ENCODE measurements at regions not wholly inside any gene's neighbourhood (a gene's known extent, or its start where the extent isn't known, plus 50 kb on each side); places are given as distances from the start of the nearest gene placed in this dataset.
"Not testable (repeated sequence)": the region's sequence is repeated elsewhere in the genome, so short reads cannot be mapped to it uniquely, and the experiment has no call there.

DNA sequence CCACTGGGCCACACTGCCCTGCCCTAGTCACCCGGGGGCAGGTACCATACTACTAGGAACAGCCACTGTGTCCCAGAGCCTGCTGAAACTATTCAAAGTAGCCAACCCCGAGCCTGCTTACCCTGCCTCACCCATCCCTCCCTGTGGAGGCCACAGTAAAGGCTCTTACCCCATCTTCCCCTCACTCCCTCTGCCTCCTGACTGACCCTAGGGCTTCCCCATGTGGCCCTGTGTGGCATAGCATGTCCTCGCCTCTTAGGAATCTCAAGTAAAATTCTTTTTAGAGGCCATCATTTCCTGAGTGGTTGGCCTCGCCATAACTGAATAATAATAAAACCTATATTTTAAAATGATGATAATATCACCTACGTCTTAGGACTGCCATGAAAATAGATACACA, 112.2 kb upstream of the SLC6A11 start:
- DNase-seq = no peak

DNA sequence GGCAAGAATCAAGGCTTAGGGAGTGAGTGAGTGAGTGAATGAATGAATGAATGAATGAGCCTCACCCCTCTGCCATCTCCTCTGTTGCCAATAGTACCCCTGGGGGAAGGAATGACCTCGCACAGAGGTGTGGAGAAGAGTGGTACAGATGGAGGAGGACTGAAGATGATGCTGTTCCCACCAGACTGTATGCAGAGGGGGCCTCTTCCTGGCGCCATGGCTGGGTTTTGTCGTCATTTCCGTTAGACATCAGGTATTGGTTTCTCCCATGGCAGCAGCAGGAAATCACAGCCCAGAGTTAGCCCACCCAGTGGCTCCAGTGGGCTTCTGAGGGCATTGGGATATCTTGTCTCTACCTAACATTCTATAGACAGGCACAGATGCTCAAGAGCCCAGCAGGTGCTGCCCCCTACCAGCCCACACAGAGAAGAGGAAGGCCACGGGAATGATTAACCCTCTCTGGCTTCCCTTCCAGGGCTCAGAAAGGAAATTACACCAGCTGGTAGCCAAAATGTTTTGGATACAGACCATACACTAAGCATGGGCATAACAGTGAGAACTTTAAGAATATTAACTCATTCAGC, 109.8 kb upstream of the SLC6A11 start:
- no peak for DNase-seq

DNA sequence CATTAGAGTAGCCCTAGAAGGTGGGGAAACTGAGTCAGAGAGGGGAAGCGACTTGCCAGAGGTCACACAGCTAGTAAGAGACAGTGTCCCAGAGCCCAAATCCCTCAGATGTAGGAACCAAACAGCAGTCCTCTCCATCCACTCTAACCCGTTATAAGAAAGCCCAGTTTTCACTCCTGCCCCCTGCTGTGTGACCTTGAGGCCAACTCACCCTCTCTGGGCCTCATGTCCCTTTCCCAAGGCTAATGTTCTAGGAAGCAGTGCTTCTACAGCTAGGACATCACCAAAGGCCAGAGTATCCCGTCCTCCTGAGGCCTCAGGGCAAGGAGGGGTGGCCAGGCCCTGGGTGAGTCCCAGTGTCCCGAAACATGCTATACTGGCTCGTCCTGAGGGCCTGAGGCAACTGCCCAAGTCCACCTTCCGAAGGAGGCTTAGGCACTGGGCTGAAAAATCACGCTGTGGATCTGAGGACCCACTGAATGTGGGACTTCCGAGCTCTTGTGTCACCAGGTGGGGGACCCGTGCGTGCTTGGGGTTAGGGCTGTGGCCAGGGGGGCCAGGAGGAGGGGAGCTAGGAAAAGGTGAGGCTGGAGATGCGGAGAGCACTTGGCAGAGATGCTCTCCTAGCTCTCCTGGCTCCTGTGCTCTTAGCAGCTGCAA, 109.2 kb upstream of the SLC6A11 start:
- no peak for DNase-seq

DNA sequence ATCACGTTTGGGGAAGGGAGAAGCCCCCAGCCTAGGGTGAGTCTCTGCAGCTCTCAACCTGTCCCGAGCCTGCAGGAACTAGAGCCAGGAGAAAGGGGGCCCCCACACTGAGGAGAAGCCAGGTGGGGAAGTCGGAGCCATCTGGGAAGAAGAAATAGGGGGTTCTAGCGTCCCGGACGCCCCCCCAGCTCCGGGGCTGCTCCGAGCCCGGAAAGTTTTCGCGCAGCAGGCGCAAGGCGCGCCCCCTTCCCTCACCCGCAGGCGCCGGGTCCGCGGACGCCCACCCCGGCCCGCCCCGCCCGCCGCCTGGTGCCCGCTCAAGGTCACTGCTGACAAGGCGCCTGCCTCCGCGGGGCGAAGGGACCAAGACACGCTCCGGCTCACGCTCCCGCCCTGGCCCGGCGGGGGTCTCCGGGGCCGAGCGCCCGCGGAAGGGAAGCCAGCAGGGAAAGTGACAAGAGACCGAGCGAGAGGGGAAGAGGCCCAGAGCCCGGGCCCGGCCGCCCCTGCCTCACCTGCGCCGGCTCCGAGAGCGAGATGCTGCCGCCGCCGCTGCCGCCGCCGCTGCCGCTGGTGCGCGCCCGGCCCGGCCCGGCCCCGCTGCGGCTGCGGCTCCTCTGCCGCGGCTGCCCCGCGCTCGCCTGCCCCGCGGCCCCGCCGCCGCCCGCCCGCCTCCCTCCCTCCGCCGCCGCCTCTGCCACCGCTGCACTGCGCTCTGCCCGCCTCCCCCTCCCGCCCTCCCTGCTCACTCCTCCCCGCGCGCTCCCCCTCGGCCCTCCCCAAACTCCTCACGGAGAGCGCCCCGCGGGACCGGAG, 108.4 kb upstream of the SLC6A11 start:
- no peak for DNase-seq

DNA sequence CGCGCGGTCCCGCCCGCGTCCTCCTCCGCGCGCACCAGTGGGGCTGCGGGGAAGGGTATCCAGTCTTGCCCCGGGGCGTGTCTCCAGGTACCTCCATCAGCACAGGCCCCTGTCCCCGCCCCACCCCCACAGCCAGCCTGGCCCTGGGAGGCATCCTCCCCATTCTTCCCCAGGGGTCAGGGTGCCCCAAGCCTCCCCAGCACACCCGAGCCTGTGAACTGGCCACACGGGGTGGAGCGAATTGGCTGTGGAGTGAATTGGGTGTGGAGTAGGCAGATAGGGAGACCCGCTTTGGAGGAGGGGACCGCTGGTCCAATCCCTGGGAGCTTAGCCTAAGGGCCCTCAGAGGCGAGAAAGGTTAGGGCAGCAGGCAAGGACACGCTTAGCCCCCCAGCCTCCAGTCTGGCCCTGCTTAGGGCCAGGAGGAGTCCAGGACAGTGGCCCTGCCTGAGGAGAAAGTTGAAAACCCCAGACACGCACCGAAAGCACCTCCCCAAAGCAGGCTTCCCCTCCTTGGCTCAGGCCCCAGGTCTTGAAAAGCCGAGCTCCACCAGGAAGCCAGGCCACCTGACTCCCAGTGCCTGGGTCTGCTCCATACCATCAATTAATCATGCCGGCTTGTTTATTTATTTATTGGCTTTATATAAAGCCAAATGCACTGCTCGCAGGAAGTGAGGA, 107.7 kb upstream of the SLC6A11 start:
- no peak for DNase-seq

DNA sequence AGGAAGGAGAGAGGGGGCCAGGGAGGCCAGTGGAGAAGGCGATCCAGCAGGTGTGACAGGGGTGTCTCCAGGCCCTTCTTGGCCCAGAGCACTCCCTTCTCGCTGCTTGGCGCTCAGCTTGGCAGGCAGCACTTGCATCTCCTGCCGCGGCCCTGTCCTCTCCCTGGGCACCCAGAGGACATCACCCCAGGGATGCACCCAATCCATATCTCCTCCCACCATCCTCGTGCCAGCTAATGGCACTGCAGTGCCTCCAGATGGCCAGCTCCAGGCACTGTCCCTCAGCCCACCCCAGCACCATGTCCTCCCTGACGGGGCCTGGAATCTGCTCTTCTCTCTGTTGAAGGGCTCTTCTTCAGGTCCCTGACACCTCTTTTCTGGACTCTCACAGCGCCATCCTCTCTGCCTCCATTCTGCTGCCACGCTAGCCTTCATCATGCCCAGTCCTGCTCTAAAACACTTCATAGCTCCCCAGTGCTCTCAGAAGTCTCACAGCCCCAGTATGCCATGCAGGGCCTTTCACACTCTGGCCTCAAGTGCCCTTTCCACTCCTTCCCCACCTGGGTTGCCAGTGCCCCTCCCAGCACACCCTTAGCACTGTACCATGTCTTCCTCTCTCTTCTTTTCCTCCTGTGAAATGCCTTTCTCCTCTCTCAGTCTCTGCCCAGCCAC, 106.8 kb upstream of the SLC6A11 start:
- no peak for DNase-seq

DNA sequence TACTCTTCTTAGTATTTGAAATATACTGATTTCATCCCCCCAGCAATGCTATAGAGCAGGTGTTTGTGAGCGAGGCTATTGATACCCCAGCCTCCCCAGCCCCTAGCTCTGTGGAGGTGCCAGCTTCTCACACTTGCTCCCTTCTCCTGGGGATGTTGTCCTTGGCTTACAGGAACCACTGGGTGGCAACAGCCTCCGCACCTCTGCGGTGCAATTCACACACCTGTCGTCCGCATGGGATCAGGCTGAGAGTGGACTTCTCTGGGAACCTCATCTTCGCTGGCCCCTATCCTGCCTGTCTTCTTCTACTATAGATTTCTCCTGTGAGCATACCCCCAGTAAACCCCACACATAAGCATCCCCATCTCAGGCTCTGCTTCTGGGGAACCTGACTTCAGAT, 103.9 kb upstream of the SLC6A11 start:
- DNase-seq = no peak

DNA sequence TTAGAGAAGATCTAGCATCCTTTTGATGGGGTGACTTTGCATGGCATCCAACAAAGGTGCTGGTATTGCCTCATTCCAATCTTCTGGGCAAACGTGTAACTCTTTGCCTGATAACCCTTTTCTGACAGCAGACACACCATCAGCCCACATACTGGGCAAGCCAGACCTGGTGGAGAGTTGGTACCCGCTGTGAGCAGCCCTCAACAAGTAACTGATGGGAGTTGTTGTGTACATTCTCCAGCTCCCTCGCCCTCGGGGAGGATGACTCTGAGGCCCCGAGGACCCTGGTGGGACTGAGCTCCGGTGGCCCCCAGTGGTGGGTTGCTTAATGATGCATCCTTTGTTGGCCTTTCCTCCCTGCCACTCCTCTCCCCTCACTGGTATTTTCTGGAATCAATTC, 102.4 kb upstream of the SLC6A11 start:
- no peak for DNase-seq

DNA sequence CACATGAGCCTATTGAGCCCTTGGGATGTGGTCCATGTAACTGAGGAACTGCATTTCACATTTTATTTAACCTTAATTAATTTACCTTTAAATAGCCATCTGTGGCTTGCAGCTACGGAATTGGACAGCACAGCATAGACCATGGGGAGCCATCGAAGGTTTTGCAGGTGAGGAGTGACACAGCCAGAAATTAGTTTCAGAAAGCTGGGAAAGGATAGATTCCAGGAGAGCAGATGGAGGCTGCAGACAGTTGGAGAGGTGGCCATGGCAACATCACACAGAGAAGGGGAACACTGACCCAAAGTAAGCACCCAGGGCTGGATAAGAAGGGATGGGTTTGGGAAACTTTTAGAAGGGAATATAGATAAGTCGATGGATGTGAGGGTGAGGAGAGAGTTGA, 100.1 kb upstream of the SLC6A11 start:
- no peak for DNase-seq

DNA sequence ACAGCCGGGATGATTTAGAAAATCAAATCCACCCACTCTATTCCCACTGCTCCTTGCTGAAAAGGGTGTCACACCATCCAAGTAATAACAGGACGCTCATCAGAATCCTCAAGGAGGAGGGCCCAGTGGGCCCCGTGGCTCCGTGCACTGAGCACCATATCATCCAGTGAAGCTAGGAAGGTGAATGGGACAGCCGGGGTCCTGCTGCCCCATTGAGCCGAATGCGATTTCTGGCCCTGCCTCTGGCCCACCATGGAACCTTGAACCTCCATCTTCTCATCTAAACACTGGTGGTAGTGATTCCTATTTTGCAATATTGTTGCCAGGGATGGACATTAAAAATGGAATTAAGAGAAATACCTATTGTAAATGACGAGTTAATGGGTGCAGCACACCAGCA, 99.1 kb upstream of the SLC6A11 start:
- DNase-seq = no peak

DNA sequence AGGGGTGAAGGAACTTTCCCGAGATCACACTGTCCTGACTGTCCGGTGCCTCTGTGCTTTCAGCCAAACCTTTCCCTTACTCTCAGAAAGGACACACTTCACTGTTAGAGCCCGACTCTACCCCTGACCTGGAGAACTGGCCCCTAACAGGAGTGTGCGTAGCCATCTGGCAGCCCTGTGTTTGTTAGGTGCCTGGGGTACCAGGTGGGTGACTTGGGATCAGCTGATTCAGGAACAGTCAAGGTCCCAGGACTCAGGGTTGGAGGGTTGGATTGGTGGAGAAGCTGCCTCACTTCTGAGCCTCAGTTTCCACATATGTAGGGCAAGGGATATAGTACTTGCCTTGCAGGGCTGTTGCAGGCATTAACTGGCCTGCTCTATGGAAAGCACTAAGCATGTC, 98.3 kb upstream of the SLC6A11 start:
- DNase-seq = no peak

DNA sequence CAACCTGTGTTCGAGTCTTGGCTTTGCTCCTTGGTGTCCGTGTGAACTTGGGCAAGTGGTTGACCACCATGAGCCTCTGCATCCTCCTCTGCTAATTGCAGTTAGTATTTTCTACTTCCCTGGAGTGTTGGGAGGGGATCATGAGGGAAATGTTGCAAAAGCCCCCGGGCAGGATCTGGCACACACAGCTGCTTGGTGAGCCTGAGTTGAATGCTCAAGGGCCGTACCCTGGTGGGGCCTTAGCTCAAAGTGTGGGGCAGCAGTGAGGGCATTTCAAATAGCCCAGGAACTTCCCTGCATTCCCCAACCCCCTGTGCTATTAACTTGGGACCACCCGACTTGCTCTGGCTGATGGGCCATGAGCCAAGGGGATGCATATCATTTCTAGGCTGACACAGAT, 94.9 kb upstream of the SLC6A11 start:
- DNase-seq = no peak

DNA sequence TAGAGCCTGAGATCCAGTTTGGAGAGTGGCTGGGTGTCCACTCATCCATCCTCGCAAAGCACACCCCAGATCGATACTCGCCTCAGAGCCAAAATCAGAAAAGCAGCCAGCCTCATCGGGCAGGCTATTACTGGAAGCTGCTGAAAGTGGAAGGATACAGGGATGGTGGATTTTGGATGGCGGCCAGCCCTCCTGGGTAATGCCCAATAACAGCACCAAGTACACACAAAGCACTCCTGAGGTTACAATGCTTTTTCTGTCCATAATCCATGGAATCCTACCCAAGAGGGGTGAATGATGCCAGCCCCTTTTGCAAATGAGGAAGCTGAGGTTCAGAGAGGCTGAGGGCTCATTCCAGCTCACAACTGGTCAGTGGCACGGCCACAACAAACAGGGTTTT, 93.1 kb upstream of the SLC6A11 start:
- no peak for DNase-seq

DNA sequence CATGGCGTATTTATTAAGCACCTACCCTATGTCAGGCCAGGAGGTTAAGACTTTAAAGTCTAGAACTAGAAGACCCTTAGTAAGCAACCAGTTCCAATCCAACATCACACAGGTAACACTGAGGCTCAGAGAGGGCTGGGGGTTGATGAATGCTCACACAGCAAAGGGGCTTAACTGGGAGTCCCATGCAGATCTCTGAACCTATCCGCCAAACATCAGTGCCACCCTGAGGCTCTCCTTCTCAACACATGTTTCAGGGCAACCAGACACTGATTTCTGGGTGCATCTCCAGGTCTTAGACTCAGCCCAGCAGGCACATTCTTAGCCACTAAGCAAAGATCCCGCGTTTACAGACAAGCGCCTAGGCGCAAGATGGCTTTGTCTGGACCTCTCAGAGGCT, 92.0 kb upstream of the SLC6A11 start:
- no peak for DNase-seq

DNA sequence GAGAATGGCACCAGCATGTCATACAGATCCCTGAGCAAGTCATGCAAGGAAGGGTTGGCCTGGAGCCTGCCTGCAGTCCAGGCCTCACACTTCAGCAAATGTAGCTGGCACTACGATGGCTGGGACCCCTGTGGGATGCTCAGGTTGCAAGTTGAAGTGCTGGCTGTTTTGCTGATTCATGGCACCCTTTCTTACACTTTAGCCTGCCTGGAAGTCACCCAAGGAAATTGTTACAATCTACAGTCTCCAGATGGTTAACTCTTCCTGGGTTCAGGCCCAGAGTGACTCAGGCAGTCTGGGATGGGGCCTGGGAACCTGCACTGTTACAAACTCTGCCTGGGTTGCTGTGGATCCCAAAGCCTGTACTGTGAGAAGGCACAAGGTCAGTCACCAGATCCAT, 91.0 kb upstream of the SLC6A11 start:
- no peak for DNase-seq

DNA sequence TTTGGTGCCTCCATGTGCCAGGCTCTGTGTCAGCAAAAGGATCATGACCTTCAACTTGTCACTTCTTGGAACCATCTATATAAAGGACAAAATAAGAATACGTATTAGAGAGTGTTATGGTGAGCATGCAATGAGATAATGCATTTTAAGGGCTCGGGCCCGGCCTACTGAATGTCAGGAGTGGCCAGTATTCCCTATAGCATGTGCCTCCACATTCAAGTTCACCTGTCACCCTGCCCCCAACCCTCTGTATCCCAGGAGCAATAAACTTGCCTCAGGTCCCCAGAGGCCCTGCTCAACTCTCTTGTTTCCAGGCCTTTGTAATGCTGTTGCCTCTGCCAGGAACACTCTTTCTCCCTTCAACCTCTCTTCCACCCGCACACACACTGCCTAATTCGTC, 90.2 kb upstream of the SLC6A11 start:
- no peak for DNase-seq

DNA sequence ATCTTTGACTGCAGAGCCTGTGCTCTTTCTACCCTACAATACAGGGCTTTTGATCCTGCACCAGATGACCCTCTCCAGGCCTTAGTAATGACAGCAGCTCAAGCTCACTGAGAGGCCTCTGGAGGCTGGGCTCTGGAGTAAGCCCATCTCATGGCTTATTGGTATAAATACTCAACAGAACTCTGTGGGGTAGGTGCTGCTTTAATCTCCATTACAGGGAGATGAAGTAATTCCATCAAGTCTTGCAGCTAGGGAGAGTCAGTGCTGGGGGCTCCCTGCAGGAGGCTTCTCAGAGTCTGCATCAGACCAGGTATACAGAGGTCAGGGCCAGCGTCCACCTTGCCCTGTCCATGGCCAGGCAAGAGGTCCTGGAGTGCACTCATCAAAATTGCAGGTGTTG, 89.2 kb upstream of the SLC6A11 start:
- no peak for DNase-seq

DNA sequence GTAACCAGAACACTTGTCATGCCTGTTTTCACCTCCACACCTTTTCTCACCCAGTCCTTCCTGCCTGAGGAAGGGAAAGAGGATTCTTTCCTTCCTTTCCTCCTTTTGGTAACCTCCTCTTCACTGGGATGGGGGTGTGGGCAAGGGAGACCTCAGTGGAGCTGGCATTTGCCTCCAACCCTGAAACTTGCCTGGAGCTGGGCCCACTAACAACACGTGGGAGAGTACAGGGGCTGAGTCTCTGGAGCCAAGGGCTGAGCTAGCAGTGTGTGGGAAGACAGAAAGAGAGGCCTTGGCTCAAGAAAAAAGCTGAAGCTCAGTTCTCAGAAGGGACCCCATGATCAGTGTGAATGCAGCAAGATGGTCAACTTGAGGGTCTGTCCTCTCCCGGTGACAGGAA, 86.6 kb upstream of the SLC6A11 start:
- no peak for DNase-seq

DNA sequence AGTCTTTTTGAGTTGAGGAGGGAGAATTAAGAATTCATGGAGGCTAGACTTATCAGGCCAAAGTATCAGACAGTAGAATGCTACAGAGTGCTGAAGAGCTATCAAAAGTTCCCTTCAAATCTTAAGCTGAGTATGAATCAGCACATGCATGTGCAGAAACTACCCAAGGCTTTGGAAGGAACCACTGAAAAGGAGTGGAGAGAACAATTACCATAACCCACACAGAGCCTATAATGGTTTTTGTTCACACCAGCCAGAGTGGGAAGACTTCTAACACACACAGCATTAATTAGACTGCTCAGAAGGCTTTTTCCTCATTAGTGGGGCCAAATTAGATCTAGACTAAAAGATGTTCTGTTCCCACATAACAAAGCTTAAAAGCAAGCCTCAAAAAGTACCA, 83.7 kb upstream of the SLC6A11 start:
- no peak for DNase-seq

DNA sequence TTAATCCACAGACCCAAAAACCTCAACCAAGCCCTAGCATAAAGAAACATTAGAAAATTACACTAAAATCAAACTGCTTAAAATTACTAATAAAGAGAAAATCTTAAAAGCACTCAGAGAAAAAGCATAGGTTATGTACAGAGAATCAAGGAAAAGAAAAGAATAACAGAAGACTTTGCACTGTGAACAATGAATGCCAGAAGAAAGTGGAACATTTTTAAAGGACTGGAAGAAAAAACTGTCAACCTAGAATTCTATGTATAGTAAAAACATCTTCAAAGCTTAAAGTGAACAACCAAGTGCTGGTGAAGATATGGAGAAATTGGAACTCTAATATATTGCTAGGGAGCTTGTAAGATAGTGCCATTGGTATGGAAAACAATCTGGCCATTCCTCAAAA, 82.7 kb upstream of the SLC6A11 start:
- no peak for DNase-seq

DNA sequence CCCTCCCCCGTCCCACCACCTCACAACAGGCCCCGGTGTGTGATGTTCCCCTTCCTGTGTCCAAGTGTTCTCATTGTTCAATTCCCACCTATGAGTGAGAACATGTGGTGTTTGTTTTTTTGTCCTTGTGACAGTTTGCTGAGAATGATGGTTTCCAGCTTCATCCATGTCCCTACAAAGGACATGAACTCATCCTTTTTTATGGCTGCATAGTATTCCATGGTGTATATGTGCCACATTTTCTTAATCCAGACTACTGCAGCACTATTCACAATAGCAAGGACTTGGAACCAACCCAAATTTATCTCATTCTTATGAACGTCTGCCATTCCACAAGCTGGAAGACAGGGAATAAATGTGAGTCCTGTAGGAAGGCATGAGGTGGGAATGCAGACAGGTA, 79.6 kb upstream of the SLC6A11 start:
- not testable (repeated sequence) for DNase-seq

DNA sequence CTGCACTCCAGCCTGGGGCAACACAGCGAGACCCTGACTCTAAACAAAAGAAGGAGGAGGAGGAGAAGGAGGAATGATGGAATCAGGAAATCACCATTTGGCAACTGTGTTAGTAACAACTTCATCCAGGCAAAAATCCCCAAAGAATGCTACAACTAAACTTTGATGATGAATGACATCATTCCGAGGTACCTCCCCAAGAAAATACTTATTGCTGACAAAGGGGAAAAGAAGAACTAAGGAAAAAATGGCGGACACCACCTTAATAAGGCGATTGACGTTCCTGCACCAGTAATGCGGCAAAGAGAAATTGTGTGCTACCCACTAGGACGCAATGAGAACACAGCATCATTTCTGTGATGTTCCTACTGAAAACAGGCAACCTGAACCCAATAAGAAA, 78.2 kb upstream of the SLC6A11 start:
- no peak for DNase-seq
